Natural killer cell (primary cell): ENCODE measurements at regions not wholly inside any gene's neighbourhood (a gene's known extent, or its start where the extent isn't known, plus 50 kb on each side); places are given as distances from the start of the nearest gene placed in this dataset.

Source experiments
- ATAC-seq, 3 donors: fragments of 150-1000 bp in 2 of 3; fragments of 200-7000 bp in 1 of 3; cut with Tn5 transposase; 1 replicate in 1 of 3; 2 replicates in 2 of 3; pipeline ENCODE4 v1.10.0; 2021; ENCODE audit warnings: mild to moderate bottlenecking in 2 of 3, moderate library complexity in 2 of 3
- DNase-seq, 2 donors: peaks; one replicate each; pipeline versions ENCODE4 v3.0.0 to v3.0.0-alpha.2; 2013 to 2021; ENCODE audit warnings: mixed read lengths in 1 of 2
- H3K27ac ChIP-seq: one replicate; pipeline ENCODE4 v1.5.1; 2013; ENCODE audit warnings: mild to moderate bottlenecking, low read length
- H3K27me3 ChIP-seq: one replicate; pipeline ENCODE4 v1.6.1; 2013; ENCODE audit warnings: low read length; ENCODE audit not compliant: control insufficient read depth, insufficient read depth
- H3K36me3 ChIP-seq: one replicate; pipeline ENCODE4 v1.6.1; 2013; ENCODE audit warnings: low read length; ENCODE audit not compliant: control insufficient read depth, insufficient read depth
- H3K4me1 ChIP-seq: one replicate; pipeline ENCODE4 v1.6.1; 2013; ENCODE audit warnings: low read length; ENCODE audit not compliant: control insufficient read depth, insufficient read depth
- H3K4me3 ChIP-seq: one replicate; pipeline ENCODE4 v1.5.1; 2013; ENCODE audit warnings: low read length
- H3K9me3 ChIP-seq: one replicate; pipeline ENCODE4 v1.6.1; 2013; ENCODE audit warnings: low read length; ENCODE audit not compliant: control insufficient read depth, insufficient read depth
- H3K27ac Mint-ChIP-seq, 2 donors: one replicate each; pipeline ENCODE4 v1.8.0; 2022; ENCODE audit warnings: mild to moderate bottlenecking in 2 of 2, mixed read lengths in 2 of 2, moderate library complexity in 1 of 2
- H3K27me3 Mint-ChIP-seq, 2 donors: one replicate each; pipeline ENCODE4 v1.8.0; 2022; ENCODE audit warnings: low read depth in 2 of 2, mixed read lengths in 2 of 2
- H3K36me3 Mint-ChIP-seq: one replicate; pipeline ENCODE4 v1.8.0; 2022; ENCODE audit warnings: mixed read lengths
- H3K4me1 Mint-ChIP-seq, 2 donors: one replicate each; pipeline ENCODE4 v1.8.0; 2022; ENCODE audit warnings: mixed read lengths in 2 of 2
- H3K4me3 Mint-ChIP-seq: one replicate; pipeline ENCODE4 v1.8.0; 2022; ENCODE audit warnings: mild to moderate bottlenecking, moderate library complexity, mixed read lengths
- H3K9me3 Mint-ChIP-seq, 2 donors: one replicate each; pipeline ENCODE4 v1.8.0; 2022; ENCODE audit warnings: mixed read lengths in 2 of 2
- CTCF ChIP-seq: fragments of 200-600 bp; IDR thresholded peaks from one replicate; pipeline ENCODE4 v1.8.0; 2022; ENCODE audit warnings: antibody characterized with exemption
- WGBS: methylation state at CpG from one replicate; pipeline ENCODE4 v1.1.7; 2013; ENCODE audit warnings: missing lambda C conversion rate; ENCODE audit not compliant: insufficient coverage; 5-methylcytosine and 5-hydroxymethylcytosine counted together
- intact Hi-C: fragments of 100-400 bp; cut with micrococcal nuclease; formaldehyde crosslinking; loops from one replicate; pipeline ENCODE4 v1.14.2; 2022

- peaks cover 25 to 33% of the 10 kb centered on the region in 2 donors for H3K27me3 Mint-ChIP-seq
- Histone ChIP-seq H3K4me1 (no peaks in the 10 kb centered on the region), H3K27ac (no peak overlapping the region), H3K27me3 (peaks cover 4% of the 10 kb centered on the region), H3K9me3 (no peaks in the 10 kb centered on the region), H3K36me3 (no peaks in the 10 kb centered on the region), H3K4me3 (no peak overlapping the region)
- peaks cover 6 to 7% of the 10 kb centered on the region in 2 donors for H3K4me1 Mint-ChIP-seq
- intact Hi-C loops, result no loop called here
- no peak overlapping the region for H3K27ac Mint-ChIP-seq
- H3K36me3 Mint-ChIP-seq, result no peaks in the 10 kb centered on the region
- no peak for TF ChIP-seq CTCF
- ATAC-seq (no peak), DNase-seq (no peak)
- WGBS, result 93% methylated on average over 14 of the region's 14 CpGs
- no peak overlapping the region for H3K4me3 Mint-ChIP-seq
- no peaks in the 10 kb centered on the region for H3K9me3 Mint-ChIP-seq
These were observed 155.6 kb upstream of the MKI67 start for GRCh38 chr10:128281861-128282260.

- H3K36me3 Mint-ChIP-seq, result peaks cover 18% of the 10 kb centered on the region
- no peak overlapping the region for H3K4me3 ChIP-seq
- H3K4me1 Mint-ChIP-seq, result no peaks in the 10 kb centered on the region
- intact Hi-C loops, result no loop called here
- DNase-seq, result no peak
- 44% methylated on average over 19 of the region's 22 CpGs for WGBS
- no peak for TF ChIP-seq CTCF
- no peak overlapping the region for H3K27ac Mint-ChIP-seq
- H3K27me3 Mint-ChIP-seq, result peaks cover 33 to 39% of the 10 kb centered on the region in 2 donors
- H3K9me3 ChIP-seq, result no peaks in the 10 kb centered on the region
- H3K4me3 Mint-ChIP-seq, result no peak overlapping the region
- H3K27ac ChIP-seq, result no peak overlapping the region
- H3K4me1 ChIP-seq, result no peaks in the 10 kb centered on the region
- H3K9me3 Mint-ChIP-seq, result no peaks in the 10 kb centered on the region
- H3K27me3 ChIP-seq, result peaks cover 7% of the 10 kb centered on the region
- H3K36me3 ChIP-seq, result no peaks in the 10 kb centered on the region
- no peak for ATAC-seq
These were observed 160.0 kb upstream of the MKI67 start for GRCh38 chr10:128286141-128286761.

- Mint-ChIP-seq H3K27ac (no peak overlapping the region), H3K36me3 (peaks cover 18% of the 10 kb centered on the region), H3K4me3 (peak overlapping the region; percentile 37), H3K4me1 (no peaks in the 10 kb centered on the region), H3K27me3 (peaks cover 33 to 39% of the 10 kb centered on the region in 2 donors), H3K9me3 (no peaks in the 10 kb centered on the region)
- no peak for TF ChIP-seq CTCF
- Histone ChIP-seq H3K36me3 (no peaks in the 10 kb centered on the region), H3K4me3 (no peak overlapping the region), H3K27ac (no peak overlapping the region), H3K4me1 (no peaks in the 10 kb centered on the region), H3K27me3 (peaks cover 7% of the 10 kb centered on the region), H3K9me3 (no peaks in the 10 kb centered on the region)
- DNase-seq, result no peak
- WGBS, result 6% methylated on average over 62 of the region's 63 CpGs
- intact Hi-C loops, result no loop called here
- ATAC-seq, result peak in 1 of 3 donors; percentile 42
These were observed 160.7 kb upstream of the MKI67 start for GRCh38 chr10:128286762-128287500.
